Astrocyte (in vitro differentiated cells and primary cell): ENCODE measurements at regions not wholly inside any gene's neighbourhood (a gene's known extent, or its start where the extent isn't known, plus 50 kb on each side); places are given as distances from the start of the nearest gene placed in this dataset.

Experiments
- EZH2 ChIP-seq: IDR thresholded peaks from 2 replicates; pipeline ENCODE4 v1.6.1; 2012; ENCODE audit warnings: mild to moderate bottlenecking, low read length, inconsistent platforms; ENCODE audit not compliant: insufficient read depth
- TF ChIP-seq, protein P1 (sequence below): IDR thresholded peaks from 2 replicates; pipeline ENCODE4 v1.5.1; 2011; ENCODE audit warnings: low read depth, mild to moderate bottlenecking, inconsistent platforms, low read length, moderate library complexity; ENCODE audit not compliant: insufficient read depth

DNA sequence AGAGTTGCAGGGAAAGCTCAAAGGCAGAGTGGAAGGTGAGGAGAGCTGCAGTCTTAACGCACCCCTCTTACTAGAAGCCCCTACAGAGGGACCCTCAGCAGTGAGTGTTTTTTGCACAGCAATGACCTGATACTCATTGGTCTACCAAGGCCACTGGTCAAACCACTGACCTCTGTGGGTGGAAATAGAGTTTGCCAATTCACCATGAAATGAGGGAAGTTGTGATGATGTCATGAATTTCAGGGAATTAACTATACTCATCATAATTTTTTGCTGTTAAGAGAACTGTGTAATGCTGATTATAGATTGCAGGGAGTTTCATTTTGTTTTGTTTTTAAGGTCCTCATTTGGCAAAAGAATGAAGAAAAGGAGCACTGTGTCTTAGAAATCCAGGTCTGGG, 101.7 kb upstream of the SMAD3 start:
- TF ChIP-seq, protein P1, sequence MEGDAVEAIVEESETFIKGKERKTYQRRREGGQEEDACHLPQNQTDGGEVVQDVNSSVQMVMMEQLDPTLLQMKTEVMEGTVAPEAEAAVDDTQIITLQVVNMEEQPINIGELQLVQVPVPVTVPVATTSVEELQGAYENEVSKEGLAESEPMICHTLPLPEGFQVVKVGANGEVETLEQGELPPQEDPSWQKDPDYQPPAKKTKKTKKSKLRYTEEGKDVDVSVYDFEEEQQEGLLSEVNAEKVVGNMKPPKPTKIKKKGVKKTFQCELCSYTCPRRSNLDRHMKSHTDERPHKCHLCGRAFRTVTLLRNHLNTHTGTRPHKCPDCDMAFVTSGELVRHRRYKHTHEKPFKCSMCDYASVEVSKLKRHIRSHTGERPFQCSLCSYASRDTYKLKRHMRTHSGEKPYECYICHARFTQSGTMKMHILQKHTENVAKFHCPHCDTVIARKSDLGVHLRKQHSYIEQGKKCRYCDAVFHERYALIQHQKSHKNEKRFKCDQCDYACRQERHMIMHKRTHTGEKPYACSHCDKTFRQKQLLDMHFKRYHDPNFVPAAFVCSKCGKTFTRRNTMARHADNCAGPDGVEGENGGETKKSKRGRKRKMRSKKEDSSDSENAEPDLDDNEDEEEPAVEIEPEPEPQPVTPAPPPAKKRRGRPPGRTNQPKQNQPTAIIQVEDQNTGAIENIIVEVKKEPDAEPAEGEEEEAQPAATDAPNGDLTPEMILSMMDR, result no peak
- TF ChIP-seq EZH2, result no peak
